HT1080 (cell line): ENCODE measurements at regions not wholly inside any gene's neighbourhood (a gene's known extent, or its start where the extent isn't known, plus 50 kb on each side); places are given as distances from the start of the nearest gene placed in this dataset.

Experiments used
- DNase-seq: peaks from one replicate; pipeline ENCODE4 v3.0.0-alpha.2; 2015; ENCODE audit warnings: low read depth

DNA sequence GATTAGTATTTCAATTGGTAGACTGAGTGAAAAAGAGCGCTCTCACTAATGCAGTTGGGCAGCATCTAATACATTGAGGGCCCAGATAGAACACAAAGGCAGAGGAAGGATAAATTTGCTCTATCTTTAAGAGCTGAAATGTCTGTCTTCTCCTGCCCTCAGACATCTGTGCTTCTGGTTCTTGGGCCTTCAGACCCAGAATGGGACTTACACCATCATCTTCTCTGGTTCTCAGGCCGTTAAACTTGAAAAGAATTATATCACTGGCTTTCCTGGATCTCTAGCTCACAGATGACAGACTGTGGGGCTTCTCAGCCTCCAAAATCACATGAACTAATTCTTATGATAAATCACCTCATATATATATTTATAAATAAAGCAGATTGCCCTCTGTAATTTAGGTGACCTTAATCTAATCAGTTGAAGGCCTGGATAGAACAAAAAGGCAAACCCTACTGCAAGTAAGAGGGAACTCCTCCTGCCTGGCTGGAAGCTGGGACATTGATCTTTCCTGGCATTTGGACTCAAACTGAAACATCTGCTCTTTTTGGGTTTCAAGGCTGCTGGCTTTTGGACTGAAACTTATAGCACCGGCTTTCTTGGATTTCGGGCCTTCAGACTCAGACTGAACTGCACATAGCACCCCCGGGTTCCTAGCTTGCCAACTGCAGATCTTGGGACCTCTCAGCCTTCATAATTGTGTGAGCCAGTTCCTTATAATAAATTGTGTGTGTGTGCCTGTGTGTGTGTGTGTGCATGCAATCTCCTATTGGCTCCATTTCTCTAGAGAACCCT lies 390.4 kb upstream of the PLXNA2 start:
- no peak for DNase-seq

DNA sequence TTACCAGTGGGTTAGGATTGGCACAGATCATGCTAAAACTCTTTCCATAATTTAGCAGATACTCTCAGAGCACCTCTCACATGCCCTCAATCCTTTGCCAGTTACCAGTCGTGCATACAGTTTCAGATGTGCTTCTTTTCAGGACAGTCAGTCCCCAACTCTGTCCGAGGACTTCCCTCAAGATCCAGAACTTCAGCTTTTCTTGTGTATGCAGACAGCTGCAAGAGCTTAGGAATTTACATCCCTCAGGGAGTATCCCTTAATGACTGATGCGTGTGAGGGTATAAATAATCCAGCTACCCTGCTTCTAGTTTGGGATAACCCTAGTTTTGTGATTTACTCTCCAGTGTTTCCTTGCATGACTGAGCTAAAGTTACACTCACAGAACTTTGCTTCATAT lies 393.0 kb upstream of the PLXNA2 start:
- DNase-seq = no peak

DNA sequence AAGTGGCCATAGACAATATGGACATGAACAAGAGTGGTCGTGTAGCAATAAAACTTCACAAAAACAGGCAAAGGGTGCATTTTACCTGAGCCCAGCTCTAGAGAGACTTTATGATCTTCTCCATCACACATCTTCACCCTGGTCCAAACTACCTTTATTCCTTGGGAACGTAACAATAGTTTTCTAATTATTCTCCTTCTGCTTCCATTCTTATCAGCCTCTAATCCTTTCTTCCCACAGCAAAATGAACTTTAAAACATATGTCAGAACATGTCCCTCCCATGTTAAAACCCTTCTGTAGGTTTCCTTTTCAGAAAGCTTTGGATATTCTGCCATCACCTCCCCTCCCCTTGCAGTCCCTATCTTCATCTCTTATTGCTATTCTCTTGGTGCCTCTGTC lies 395.2 kb upstream of the PLXNA2 start:
- DNase-seq = no peak

DNA sequence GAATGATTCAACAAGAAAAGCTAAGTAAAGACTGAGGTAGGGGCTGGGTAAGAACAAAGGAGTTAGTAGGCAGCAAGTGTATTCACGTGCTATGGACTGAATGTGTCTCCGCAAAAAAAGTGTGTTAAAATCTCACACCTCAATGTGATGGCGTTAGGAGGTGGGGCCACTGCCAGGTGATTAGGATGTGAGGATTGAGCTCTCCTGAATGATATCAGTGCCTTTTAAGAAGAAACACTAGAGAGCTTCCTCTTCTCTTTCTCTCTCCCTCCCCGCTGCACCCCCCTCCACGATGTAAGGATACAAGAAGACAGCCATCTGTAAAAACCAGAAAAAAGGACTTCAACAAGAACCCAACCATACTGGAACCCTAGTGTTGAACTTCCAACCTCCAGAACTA lies 396.1 kb upstream of the PLXNA2 start:
- DNase-seq = no peak

DNA sequence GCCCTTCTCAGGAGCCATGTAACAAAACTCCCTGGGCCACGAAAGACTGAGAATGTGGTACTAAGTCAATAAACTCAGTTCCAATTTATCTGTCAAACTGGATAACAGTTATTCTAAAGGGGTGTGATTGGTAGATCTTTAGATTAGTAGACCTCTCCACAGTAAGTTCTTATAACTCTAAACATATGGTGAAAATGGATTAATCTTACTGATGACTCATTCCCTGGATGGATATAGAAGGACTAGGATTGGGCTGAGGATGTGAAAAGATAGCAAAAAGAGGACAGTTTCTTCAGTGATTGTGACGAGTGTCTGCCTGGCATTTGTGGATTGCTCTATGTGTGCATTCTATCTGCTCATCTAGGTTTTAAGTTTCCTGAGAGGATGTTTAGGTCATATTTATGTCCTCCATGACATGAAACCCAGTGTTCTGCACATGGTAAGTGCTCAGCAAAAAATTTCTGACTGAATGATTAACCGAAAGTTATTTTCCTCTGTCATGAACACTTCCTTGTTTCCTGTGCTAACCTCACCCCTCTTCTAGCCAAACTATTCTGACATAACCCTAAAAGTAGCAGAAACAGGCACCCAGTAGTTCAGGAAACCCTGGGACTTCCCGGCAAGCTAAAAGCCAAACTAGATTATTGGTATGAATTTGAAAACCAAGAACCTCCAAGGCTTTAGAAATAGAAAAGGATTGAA lies 397.5 kb upstream of the PLXNA2 start:
- no peak for DNase-seq

DNA sequence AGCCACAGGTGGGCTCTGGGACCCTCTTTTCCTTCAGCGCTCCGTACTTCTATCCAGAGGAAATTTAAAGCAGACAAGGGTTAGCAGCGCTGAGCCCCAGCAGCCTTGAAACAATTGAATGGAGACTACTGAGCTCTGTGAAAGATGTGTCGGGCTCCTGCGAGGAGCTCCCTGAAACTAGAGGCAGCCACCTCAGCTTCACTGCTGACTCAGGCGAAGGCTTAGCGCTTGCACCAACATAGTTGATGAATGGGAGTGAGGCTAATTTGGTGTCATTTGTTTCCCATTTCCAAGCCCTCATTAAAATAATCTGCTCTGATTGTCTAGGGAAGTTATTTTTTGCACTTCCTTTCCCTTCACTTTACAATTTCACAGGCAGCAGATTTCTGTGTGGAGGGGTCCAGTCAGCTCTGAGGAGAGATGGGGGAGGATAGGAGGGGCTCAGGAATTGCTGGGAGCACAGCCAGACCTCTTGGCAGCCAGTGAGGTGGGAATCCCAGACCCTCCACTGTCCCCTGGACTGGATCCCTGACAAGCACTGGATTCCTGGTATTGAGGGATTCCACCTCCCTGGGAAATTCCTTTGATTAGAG lies 398.9 kb upstream of the PLXNA2 start:
- DNase-seq = no peak

DNA sequence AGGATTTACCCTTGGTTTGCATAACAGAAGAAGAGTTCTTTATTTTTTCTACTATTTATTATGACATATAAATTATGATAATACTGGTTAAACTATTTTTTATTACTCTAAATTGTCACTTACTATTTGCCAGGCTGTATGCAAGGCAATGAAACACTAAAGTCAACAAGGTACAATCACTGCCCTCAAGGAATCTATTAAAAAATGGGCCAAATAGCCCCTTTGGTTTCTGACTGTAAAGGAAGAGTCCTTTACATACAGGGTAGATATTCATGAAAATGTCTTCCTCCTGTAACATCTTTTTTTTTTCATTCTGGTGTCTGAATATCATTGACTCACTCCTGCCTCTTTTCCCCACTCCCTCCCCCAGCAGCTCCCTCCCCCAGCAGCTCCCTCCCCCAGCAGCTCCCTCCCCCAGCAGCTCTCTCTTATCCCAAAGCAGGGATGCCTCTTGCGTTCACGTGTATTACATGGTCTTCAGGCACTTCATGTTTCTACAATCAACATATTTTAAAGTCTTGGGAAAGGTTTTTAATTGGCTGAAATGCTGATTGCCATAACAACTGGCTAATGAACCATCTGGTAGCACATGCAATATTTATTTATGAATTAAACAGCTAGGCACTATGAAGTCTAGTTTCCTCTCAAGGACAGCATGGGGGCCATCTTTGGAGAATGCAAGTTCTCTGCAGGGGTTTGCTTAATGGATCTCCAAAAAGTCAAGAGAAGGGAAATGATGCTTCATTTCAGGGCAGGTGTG lies 400.4 kb upstream of the PLXNA2 start:
- DNase-seq = no peak

DNA sequence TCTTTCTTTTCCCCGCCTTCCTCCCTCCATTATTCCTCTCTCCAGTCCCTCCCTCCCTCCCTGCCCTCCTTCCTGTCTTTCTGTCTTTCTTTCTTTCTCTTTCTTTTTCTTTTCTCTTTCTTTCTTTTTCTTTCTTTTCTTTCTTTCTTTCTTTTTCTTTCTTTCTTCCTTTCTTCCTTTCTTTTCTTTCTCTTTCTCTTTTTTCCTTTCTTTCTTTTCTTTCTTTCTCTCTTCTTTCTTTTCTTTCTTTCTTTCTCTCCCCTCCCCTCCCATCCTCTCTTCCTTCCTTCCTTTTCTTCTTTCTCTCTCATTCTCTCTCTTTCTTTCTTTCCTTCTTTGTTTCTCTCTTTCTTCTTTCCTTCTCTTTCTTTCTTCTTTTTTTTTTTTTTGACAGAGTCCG lies 402.2 kb upstream of the PLXNA2 start:
- no peak for DNase-seq

DNA sequence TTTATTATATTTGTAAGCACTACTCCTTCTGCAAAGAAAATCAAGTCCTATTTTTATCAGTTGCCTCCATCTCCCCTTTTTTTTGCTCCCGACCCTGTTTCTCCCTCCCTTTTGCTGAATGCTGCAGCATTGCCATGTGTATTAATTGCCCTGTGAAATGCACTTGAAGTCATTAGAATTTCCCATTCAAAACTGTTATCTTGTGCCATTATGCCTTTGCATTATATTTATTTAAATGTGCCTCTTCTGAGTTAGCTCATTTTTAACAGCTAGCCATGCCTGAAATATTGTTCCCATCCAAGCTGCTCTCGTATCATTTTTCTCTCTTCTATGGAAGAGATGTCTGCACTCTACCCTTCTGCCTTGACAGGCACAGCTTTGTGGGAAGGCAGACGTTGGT lies 404.0 kb upstream of the PLXNA2 start:
- DNase-seq = no peak

DNA sequence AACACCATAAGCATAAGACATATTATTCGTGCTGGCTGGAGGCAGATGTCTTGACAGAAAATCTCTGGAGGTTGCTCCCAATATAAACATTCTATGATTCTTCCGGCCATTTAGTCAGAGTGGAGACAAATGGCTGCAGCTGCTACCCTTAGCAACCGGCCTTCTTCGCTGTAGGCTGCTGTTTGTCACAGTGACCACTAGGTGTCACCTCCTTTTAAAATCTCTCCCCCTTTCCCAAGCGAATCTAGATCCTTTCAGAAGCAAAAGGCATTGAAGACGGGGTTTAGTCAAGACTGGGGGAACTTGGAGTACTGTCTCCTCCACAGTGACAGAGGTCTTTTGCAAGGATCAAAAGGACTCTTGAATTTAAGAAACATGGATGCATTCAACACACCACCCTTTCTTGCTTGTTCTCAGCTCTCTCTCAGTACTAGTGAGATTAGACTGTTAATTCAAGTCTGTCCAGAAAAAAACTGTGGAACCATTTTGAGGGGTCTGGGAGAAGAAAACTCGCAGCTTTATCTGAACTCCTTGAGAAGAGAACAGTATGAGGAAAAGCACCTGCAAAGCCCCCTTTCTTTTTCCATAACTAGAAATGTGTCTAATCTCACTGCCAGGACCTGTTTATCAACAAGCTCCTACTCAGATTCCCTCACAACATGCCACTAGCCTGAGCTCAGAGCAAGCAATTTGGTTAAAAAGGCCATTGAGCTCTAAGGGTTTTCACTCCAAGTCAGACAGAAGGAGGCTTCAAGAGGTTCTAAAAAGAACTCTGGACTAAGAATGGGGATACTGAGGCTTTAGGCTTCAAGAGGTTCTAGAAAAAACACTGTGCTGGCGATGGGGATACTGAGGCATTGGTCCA lies 408.3 kb upstream of the PLXNA2 start:
- peak; percentile 84 for DNase-seq

DNA sequence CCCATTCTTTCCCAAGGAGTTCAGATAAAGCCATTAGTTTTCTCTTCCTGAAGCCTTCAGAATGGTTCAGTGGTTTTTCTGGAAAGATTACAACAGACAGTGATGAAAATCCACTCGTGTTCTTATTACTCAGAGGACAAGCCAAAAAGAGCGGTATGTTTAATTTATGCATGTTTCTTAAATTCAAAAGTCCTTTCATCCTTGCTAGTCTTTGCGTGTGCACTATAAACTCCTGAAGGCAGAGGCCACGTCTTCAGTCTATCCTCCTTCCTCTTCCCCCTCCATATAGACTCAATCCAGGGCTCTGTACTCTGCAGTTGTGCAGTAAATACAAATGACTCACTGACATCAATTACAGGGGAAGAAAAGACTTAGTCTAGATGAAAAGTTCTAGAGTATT lies 409.2 kb upstream of the PLXNA2 start:
- no peak for DNase-seq

DNA sequence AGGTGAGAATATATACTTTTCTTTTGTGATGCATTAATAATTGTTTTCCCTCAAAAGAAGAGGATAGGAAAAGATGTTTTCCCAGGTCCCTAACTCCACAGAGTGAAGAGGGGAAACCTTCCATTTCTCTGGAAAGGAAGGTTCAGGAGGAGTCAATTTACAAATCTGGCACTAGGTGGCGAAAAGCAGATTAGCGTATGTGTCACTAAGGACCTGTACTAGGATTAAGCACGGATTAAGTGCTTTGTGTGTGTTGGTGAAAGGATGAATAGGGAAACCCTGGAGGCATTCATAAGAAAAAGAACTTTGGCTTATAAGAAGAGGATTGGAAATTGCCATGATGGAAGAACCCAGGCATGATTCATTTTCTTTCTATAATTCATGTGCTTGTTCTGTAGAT lies 410.1 kb upstream of the PLXNA2 start:
- DNase-seq = peak; percentile 28

DNA sequence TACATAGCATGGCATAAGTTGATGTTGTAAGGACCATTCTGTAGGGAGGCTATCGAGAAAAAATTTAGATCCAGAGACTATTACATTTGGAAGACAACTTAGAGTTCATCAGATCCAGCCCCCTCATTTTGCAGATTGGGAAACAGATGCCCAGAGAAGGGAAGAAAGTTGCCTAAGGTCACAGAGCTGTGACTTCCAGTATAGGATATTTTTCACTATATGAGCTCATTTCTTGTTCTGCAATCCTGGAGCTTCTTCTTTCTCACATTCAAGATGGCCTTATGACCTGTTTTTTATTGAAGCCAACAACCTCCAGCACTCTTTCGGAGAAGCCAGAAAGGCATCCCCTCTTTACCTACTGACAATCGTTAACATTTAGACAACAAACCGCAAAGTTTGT lies 421.8 kb upstream of the PLXNA2 start:
- no peak for DNase-seq

DNA sequence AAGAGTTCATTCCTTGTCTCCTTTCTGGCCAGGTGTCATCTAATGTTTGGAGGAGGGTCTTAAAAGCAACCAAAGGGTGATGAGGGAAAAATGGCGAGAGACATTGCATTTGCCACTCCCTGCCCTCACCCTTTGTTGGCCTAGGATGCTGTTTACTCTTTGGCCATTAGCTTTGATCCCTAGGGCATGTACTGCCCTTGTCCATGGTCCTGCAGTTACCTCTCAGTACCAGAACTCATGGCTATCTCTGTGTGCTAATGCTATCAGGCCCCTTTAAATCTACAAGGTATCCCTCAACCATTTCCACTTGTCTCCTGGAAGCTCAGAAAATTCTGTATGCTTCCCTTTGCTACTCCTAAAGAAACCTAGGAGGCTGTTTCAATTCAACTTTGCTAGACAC lies 424.8 kb upstream of the PLXNA2 start:
- no peak for DNase-seq

DNA sequence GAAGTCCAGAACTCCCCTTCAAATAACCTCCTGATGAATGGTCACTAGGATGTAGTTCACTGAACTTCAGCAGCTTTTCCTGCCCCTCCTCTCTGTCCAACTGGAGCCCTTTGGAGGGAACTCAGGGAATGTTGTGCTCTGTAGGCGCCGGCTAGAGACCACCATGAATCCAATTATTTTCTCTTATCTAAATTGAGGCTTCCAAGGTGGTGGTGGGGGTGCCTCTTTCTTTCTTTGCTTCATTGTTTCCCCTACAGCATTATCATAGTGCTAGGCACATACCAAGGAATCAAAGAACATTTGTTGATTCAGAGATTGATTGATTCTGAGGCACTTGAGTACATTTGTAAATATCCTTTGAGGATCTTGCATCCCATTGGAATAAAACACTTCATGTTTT lies 426.6 kb upstream of the PLXNA2 start:
- no peak for DNase-seq

DNA sequence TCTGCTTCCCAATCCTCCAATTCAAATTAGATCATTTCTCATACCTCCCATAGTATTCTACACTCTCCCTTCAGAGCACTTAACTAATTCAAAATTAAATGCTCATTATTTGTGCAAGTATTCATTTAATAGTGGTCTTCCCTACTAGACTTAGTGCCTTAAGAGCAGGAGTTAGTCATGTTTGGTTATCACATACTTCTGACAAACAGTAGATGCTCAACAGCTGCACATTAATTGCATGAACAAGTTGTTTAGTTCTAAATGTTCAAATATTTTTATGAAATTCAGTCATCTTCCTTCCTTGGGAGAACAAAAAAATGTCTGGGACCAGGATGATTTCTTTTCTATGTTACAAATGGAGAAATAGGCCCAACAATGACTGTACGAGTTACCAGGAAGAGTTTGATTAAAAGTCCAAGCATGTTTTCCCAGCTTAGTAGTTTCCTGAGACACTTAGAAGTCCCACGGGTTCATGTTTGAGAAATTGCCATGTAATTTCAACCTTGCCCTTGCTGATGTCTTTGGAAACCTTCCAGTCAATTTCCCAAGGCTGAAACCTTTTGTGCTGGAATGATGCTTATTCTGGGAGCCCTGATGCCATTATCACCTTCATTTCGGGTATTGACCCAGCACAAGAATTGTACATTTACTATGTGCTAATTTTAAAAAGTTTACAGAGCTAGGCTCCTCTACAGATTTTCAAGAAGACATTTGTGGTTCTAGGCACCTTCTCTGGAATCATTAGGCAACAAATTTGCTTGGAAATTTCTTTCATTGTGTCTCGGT lies 437.9 kb upstream of the PLXNA2 start:
- DNase-seq = no peak

DNA sequence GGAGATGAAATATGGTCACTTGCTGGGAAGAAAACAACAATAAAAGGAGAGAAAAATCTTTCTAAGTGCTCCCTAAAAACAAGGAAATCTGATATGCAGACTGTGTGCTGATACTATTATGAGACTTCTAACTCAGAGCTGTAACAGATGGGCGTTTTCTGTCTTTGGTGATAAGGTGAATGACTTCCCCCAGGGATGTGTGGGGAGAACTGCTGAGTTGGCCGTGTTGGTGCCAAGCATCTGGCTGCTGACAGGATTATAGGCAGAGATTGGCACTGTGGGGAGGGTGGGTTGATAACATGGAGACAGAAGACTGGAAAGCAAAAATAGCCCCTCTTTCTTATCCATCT lies 438.5 kb upstream of the PLXNA2 start:
- no peak for DNase-seq

DNA sequence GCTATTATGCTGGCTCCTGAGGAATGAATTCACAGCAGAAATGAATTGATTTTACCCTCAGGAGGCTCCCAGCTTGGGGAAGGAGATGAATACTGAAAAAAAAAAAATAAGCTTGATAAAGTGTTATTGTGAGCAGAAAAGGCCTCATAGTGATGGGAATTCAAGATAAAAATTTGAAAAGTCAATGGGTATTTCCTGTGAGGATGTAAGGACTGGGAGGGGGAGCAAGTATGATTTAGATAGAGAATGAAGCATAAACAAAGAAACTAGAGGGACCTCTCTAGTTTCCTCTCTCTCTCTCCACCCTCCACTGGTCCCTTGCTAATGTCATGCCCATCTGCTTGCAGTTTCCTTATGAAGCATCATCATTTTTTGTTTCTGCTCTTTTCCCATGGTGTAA lies 439.0 kb upstream of the PLXNA2 start:
- no peak for DNase-seq

DNA sequence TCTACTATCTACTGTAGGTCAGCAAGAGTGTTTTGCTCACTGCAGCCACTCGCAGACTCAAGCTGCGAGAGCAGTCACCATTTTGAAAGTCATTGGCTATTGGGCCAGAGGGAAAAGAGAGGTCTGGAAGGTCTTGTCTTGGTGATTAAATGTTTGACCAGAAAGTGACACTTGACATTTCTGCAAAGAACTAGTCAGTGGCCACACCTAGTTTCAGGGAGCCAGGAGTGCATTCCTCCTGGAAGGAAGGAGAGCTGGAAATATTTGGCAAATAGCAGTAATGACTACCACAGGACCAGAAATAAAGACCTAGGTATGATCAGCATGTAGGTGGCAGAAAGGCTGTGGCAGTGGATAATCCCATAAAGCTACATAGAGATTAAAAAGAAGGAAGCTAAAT lies 440.0 kb upstream of the PLXNA2 start:
- DNase-seq = no peak

DNA sequence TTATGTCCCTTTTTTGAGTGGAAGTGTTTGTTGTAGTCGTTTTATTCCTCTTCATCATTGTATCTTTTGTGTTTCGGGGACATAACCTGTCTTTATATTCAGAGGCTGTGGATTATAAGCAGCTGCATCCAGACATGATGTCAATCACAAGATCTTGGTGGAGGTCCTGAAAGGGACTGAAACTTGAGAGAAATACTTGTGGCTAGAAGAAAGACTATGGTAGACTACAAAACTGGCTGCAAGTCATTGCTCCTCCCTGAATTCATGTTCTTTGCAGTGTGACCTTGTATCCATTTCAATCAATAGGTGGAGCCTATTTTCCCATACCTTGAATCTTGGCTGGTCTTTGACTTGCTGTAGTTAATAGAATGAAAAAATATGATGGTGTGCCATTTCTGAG lies 442.4 kb upstream of the PLXNA2 start:
- no peak for DNase-seq
